Heart right ventricle (tissue), 16 donors: ENCODE measurements at regions not wholly inside any gene's neighbourhood (a gene's known extent, or its start where the extent isn't known, plus 50 kb on each side); places are given as distances from the start of the nearest gene placed in this dataset.

Experiments
- ATAC-seq, 8 donors: fragments of 200-7000 bp; cut with Tn5 transposase; one replicate each; pipeline ENCODE4 v1.9.1; 2020; ENCODE audit warnings: mild to moderate bottlenecking in 8 of 8, moderate library complexity in 8 of 8, moderate number of reproducible peaks in 1 of 8
- DNase-seq, 2 donors: peaks; one replicate each; pipeline ENCODE4 v3.0.0-alpha.2; 2020
- H3K27ac ChIP-seq, 10 donors: fragments of 200-600 bp; sonication (generic) in 2 of 10; one replicate each; pipeline versions ENCODE4 v1.5.0 to v1.8.0; 2020 to 2022; ENCODE audit warnings: mild to moderate bottlenecking in 3 of 10
- H3K27me3 ChIP-seq, 7 donors: fragments of 200-600 bp; one replicate each; pipeline ENCODE4 v1.8.0; 2021 to 2022; ENCODE audit warnings: mild to moderate bottlenecking in 2 of 7
- H3K36me3 ChIP-seq, 9 donors: fragments of 200-600 bp; sonication (generic) in 1 of 9; one replicate each; pipeline versions ENCODE4 v1.5.0 to v1.8.0; 2020 to 2022; ENCODE audit warnings: mild to moderate bottlenecking in 2 of 9
- H3K4me1 ChIP-seq, 9 donors: fragments of 200-600 bp; sonication (generic) in 1 of 9; one replicate each; pipeline versions ENCODE4 v1.5.0 to v1.8.0; 2020 to 2022; ENCODE audit warnings: mild to moderate bottlenecking in 4 of 9
- H3K4me3 ChIP-seq, 10 donors: fragments of 200-600 bp; sonication (generic) in 2 of 10; one replicate each; pipeline versions ENCODE4 v1.5.0 to v1.8.0; 2020 to 2022; ENCODE audit warnings: mild to moderate bottlenecking in 7 of 10, moderate library complexity in 2 of 10
- H3K9me3 ChIP-seq, 11 donors: fragments of 200-600 bp in 10 of 11; sonication (generic) in 2 of 11; one replicate each; pipeline versions ENCODE4 v1.5.0 to v1.8.0; 2013 to 2022; ENCODE audit warnings: mild to moderate bottlenecking in 2 of 11, control low read depth in 1 of 11, moderate library complexity in 1 of 11
- WGBS, 2 donors: extraction: QIAGEN DNeasy Blood & Tissue Kit; methylation state at CpG; one replicate each; pipeline ENCODE4 v1.1.7; 2013; ENCODE audit warnings: inconsistent platforms in 1 of 2; 5-methylcytosine and 5-hydroxymethylcytosine counted together
- intact Hi-C, 10 donors: fragments of 100-400 bp; cut with DNase I; formaldehyde crosslinking; loops; one replicate each; pipeline versions ENCODE4 v1.11.1 to v1.14.2; 2022
- TF ChIP-seq, protein P1 (sequence below), 9 donors: fragments of 200-600 bp; sonication (generic) in 2 of 9; IDR thresholded peaks; one replicate each; pipeline versions ENCODE4 v1.5.0 to v1.8.0; 2021 to 2022; ENCODE audit warnings: antibody characterized with exemption in 9 of 9, mild to moderate bottlenecking in 5 of 9, moderate library complexity in 1 of 9
- donor health status: Arrhythmogenic right ventricular cardiomyopathy.
- donor health status: ischemic (EF 13 %, LVEDD 7.1; RV severe dilation, severe dysfunction).
- donor health status: healthy with polysubstance abuse.
- donor health status: DM: no; HTN: yes; CAD: no.
- donor health status: DM: no; HTN: no; CAD: no.
- donor health status: ischemic (EF 25% LVEDD 6.9; RV normal size, moderate dysfunction).
- donor health status: ischemic (EF 25% LVEDD 5.7; RV mildly dilated, moderate dysfunction).
- donor health status: healthy.
- donor health status: DM: yes; HTN: yes; CAD: no.
- donor health status: Ischemic cardiomyopathy.
- donor health status: ischemic (EF 35%, LVEDD 5.7; RV mildly dilated, moderate dysfunction).
- donor health status: nonischemic (EF 11% LVEDD 7.7; RV severe dilation, severe dysfunction).
- donor health status: DM: yes; HTN: yes; CAD: no.
- donor health status: PGD.
- donor health status: ischemic (EF 29% LVEDD 5.4; RV normal size, mild dysfunction).
- donor health status: nonischemic (EF 23%, LVEDD 6.1; RV moderate dilation, normal function).

- no peaks in the 10 kb centered on the region for H3K27me3 ChIP-seq
- TF ChIP-seq, protein P1, sequence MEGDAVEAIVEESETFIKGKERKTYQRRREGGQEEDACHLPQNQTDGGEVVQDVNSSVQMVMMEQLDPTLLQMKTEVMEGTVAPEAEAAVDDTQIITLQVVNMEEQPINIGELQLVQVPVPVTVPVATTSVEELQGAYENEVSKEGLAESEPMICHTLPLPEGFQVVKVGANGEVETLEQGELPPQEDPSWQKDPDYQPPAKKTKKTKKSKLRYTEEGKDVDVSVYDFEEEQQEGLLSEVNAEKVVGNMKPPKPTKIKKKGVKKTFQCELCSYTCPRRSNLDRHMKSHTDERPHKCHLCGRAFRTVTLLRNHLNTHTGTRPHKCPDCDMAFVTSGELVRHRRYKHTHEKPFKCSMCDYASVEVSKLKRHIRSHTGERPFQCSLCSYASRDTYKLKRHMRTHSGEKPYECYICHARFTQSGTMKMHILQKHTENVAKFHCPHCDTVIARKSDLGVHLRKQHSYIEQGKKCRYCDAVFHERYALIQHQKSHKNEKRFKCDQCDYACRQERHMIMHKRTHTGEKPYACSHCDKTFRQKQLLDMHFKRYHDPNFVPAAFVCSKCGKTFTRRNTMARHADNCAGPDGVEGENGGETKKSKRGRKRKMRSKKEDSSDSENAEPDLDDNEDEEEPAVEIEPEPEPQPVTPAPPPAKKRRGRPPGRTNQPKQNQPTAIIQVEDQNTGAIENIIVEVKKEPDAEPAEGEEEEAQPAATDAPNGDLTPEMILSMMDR (IDR thresholded peaks at IDR 0.05) = no peak
- no peak for ATAC-seq
- H3K9me3 ChIP-seq = peaks cover 0 to 10% (median 0%) of the 10 kb centered on the region in 11 donors
- no peak overlapping the region for H3K27ac ChIP-seq
- no peaks in the 10 kb centered on the region for H3K4me1 ChIP-seq
- DNase-seq = no peak
- 53 to 60% methylated on average over 1 of the region's 1 CpG for WGBS, 2 donors
- no peaks in the 10 kb centered on the region for H3K36me3 ChIP-seq
- H3K4me3 ChIP-seq = no peak overlapping the region
- intact Hi-C loops = no loop called here
These were observed 183.2 kb downstream of the OXSM start for GRCh38 chr3:25973122-25973521.

DNA sequence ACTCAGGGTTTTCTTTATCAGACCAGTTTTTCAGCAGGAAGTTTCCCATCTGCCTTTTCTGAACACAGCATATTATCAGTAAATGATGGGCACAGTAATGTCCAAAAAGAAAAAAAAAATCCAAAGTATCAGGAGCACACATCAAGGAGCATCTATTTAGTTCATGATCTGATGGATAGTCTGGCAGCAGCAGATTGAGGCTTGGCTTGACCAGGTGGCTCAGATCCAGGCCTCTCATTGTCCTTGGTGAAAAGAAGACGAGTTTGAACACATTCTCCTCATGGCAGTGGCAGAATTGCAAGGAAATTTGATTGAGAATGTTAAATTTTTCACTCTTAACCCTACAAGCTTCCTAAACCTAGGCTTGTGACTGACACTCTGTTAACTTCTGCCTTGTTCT is 192.9 kb downstream of the OXSM start:
- Histone ChIP-seq H3K9me3 (no peaks in the 10 kb centered on the region), H3K4me1 (no peaks in the 10 kb centered on the region), H3K4me3 (no peak overlapping the region), H3K27me3 (no peaks in the 10 kb centered on the region), H3K27ac (no peak overlapping the region), H3K36me3 (no peaks in the 10 kb centered on the region)
- DNase-seq (no peak), ATAC-seq (no peak)
- WGBS, 2 donors = 46 to 55% methylated on average over 1 of the region's 1 CpG
- TF ChIP-seq, protein P1 (IDR thresholded peaks at IDR 0.05) = no peak
- intact Hi-C loops = no loop called here

GRCh38 chr3:25985621-25986020 is 195.7 kb downstream of the OXSM start:
- no peaks in the 10 kb centered on the region for H3K36me3 ChIP-seq
- TF ChIP-seq, protein P1 (IDR thresholded peaks at IDR 0.05) = no peak
- ATAC-seq (no peak), DNase-seq (no peak)
- H3K4me3 ChIP-seq = no peak overlapping the region
- intact Hi-C loops = no loop called here
- no peaks in the 10 kb centered on the region for H3K4me1 ChIP-seq
- no peaks in the 10 kb centered on the region for H3K27me3 ChIP-seq
- no peak overlapping the region for H3K27ac ChIP-seq
- H3K9me3 ChIP-seq = peaks cover 0 to 10% (median 0%) of the 10 kb centered on the region in 11 donors
- 96% methylated on average over 1 of the region's 1 CpG for WGBS, 2 donors

DNA sequence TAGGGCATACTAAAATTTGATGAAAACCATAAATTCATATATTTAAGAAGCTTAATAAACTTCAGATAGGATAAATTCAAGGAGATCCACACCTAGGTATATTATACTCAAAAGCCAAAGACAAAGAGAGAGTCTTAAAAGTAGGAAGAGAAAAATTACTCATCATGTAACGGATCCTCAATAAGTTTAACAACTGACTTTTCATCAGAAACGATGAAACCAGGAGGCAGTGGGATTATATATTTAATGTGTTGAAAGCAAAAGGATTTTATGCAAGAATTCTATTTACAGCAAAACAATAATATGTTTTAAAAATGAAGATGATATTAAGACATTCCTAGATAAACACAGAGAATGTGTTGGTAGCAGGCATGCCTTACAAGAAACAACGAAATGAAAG is 202.7 kb downstream of the OXSM start:
- H3K9me3 ChIP-seq = peaks cover 0 to 66% (median 25%) of the 10 kb centered on the region in 11 donors

More for the DNA sequence above, 202.7 kb downstream of the OXSM start:
- intact Hi-C loops = no loop called here
- DNase-seq = no peak
- no peak for ATAC-seq
- Histone ChIP-seq H3K4me3 (no peak overlapping the region), H3K27me3 (no peaks in the 10 kb centered on the region), H3K27ac (no peak overlapping the region), H3K4me1 (no peaks in the 10 kb centered on the region), H3K36me3 (no peaks in the 10 kb centered on the region)
- TF ChIP-seq, protein P1 (IDR thresholded peaks at IDR 0.05) = no peak
- WGBS, 2 donors = 94 to 95% methylated on average over 3 of the region's 3 CpGs
